OCI-LY7 (cell line): ENCODE measurements at regions not wholly inside any gene's neighbourhood (a gene's known extent, or its start where the extent isn't known, plus 50 kb on each side); places are given as distances from the start of the nearest gene placed in this dataset.

ENCODE experiments used
- BruUV-seq: library from RNA; stranded (reverse); fragments of 400-500 nt; replicated peaks from 2 replicates; lab custom pipeline; 2021; lab: Mats Ljungman, UMichigan
- CTCF ChIA-PET: fragments of 300-600 bp; sonication (Branson Sonifier 250); formaldehyde crosslinking; loops from one replicate; lab custom pipeline; 2022; ENCODE audit warnings: antibody characterized with exemption; ENCODE audit not compliant: unreplicated experiment; lab: Charles Lee
- POLR2A ChIA-PET: fragments of 300-600 bp; sonication (Branson Sonifier 250); formaldehyde crosslinking; loops from one replicate; lab custom pipeline; 2022; ENCODE audit warnings: antibody characterized with exemption; lab: Charles Lee
- DNase-seq: peaks from one replicate; pipeline ENCODE4 v3.0.0-alpha.2; 2015; ENCODE audit warnings: low spot score
- H2AFZ ChIP-seq: fragments of 200-600 bp; sonication (generic), shearing (Covaris generic); 2 replicates; pipeline ENCODE4 v1.6.1; 2014; ENCODE audit warnings: mild to moderate bottlenecking, antibody characterized with exemption, low read length, moderate library complexity
- H3K27ac ChIP-seq: fragments of 200-600 bp; sonication (generic); 2 replicates; pipeline ENCODE4 v1.5.1; 2014; ENCODE audit warnings: mixed run types, low read depth, mild to moderate bottlenecking, moderate library complexity, low read length, inconsistent platforms; ENCODE audit not compliant: poor library complexity, severe bottlenecking
- H3K36me3 ChIP-seq: fragments of 200-600 bp; sonication (generic); 2 replicates; pipeline ENCODE4 v1.6.1; 2014; ENCODE audit warnings: mild to moderate bottlenecking, antibody characterized with exemption, low read length, moderate library complexity, mixed read lengths; ENCODE audit not compliant: insufficient read depth
- H3K4me1 ChIP-seq: fragments of 200-600 bp; sonication (generic); 2 replicates; pipeline ENCODE4 v1.5.1; 2014; ENCODE audit warnings: mild to moderate bottlenecking, low read length; ENCODE audit not compliant: insufficient read depth, poor library complexity, severe bottlenecking
- H3K4me2 ChIP-seq: fragments of 200-600 bp; sonication (generic); 2 replicates; pipeline ENCODE4 v1.6.1; 2014; ENCODE audit warnings: mild to moderate bottlenecking, low read length
- H3K4me3 ChIP-seq: fragments of 200-600 bp; sonication (generic); 2 replicates; pipeline ENCODE4 v1.5.1; 2014; ENCODE audit warnings: mild to moderate bottlenecking, low read depth, low read length; ENCODE audit not compliant: poor library complexity, severe bottlenecking
- H3K79me2 ChIP-seq: fragments of 200-600 bp; sonication (generic); 2 replicates; pipeline ENCODE4 v1.6.1; 2016; ENCODE audit warnings: low read depth, mild to moderate bottlenecking, low read length, moderate library complexity, mixed read lengths; ENCODE audit not compliant: insufficient read depth
- H3K9me2 ChIP-seq: fragments of 200-600 bp; sonication (generic); 2 replicates; pipeline ENCODE4 v1.6.1; 2016; ENCODE audit warnings: mild to moderate bottlenecking, low read length, mixed read lengths; ENCODE audit not compliant: insufficient read depth
- H3K9me3 ChIP-seq: fragments of 200-600 bp; sonication (generic); 2 replicates; pipeline ENCODE4 v1.6.1; 2014; ENCODE audit warnings: mild to moderate bottlenecking, mixed run types, low read length, mixed read lengths
- H4K20me1 ChIP-seq: fragments of 200-600 bp; sonication (generic); 2 replicates; pipeline ENCODE4 v1.6.1; 2014; ENCODE audit warnings: mild to moderate bottlenecking, antibody characterized with exemption, low read length, moderate library complexity, mixed read lengths; ENCODE audit not compliant: insufficient read depth
- EZH2phosphoT487 ChIP-seq: fragments of 200-600 bp; sonication (generic); IDR thresholded peaks from 2 replicates; pipeline ENCODE4 v1.6.1; 2018; ENCODE audit warnings: low read depth, borderline replicate concordance, mild to moderate bottlenecking, mixed run types, antibody characterized with exemption, low read length, moderate library complexity, mixed read lengths
- intact Hi-C: fragments of 100-400 bp; cut with micrococcal nuclease; formaldehyde crosslinking; loops from one replicate; pipeline ENCODE4 v1.10.0; 2022; ENCODE audit not compliant: unreplicated experiment
- TF ChIP-seq, protein P1 (sequence below): fragments of 200-600 bp; sonication (generic); conservative IDR thresholded peaks from 2 replicates; pipeline ENCODE4 v1.5.1; 2014; ENCODE audit warnings: mild to moderate bottlenecking, antibody characterized with exemption, low read length, moderate library complexity, mixed read lengths

GRCh38 chr9:18154661-18155060 is 319.3 kb upstream of the ADAMTSL1 start:
- H3K4me2 ChIP-seq = no peak overlapping the region
- no peaks in the 10 kb centered on the region for H3K36me3 ChIP-seq
- no peaks in the 10 kb centered on the region for H3K4me1 ChIP-seq
- no peaks in the 10 kb centered on the region for H3K9me2 ChIP-seq
- CTCF ChIA-PET = no interaction called here
- BruUV-seq = no TSS peak
- H2AFZ ChIP-seq = no peak overlapping the region
- H4K20me1 ChIP-seq = no peaks in the 10 kb centered on the region
- no peak for DNase-seq
- POLR2A ChIA-PET = no interaction called here
- no peak overlapping the region for H3K27ac ChIP-seq
- no peak for TF ChIP-seq EZH2phosphoT487
- TF ChIP-seq, protein P1, sequence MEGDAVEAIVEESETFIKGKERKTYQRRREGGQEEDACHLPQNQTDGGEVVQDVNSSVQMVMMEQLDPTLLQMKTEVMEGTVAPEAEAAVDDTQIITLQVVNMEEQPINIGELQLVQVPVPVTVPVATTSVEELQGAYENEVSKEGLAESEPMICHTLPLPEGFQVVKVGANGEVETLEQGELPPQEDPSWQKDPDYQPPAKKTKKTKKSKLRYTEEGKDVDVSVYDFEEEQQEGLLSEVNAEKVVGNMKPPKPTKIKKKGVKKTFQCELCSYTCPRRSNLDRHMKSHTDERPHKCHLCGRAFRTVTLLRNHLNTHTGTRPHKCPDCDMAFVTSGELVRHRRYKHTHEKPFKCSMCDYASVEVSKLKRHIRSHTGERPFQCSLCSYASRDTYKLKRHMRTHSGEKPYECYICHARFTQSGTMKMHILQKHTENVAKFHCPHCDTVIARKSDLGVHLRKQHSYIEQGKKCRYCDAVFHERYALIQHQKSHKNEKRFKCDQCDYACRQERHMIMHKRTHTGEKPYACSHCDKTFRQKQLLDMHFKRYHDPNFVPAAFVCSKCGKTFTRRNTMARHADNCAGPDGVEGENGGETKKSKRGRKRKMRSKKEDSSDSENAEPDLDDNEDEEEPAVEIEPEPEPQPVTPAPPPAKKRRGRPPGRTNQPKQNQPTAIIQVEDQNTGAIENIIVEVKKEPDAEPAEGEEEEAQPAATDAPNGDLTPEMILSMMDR = no peak
- no peaks in the 10 kb centered on the region for H3K9me3 ChIP-seq
- H3K4me3 ChIP-seq = no peak overlapping the region
- intact Hi-C loops = no loop called here
- no peaks in the 10 kb centered on the region for H3K79me2 ChIP-seq

DNA sequence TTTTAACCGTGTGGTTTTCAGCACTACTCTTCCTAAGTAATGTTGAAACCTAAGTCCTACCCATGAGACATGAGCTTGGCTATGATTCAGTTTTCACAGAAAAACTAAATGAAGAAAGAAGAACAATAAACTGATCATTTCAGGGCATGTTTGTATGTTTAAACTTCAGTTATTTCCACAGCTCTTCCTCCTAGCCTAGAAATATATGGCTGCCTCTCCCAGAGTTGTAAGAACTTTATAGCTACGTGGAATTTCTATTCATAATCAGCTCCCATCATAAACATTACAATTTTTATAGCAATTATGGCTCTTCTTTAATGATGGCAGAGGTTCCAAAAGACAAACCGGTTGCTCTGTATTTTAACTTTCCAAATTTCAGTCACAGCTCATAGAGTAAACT is 314.7 kb upstream of the ADAMTSL1 start:
- TF ChIP-seq, protein P1 = no peak
- no peak for TF ChIP-seq EZH2phosphoT487
- no peak overlapping the region for H2AFZ ChIP-seq
- no TSS peak for BruUV-seq
- no peaks in the 10 kb centered on the region for H3K9me3 ChIP-seq
- H3K36me3 ChIP-seq = no peaks in the 10 kb centered on the region
- DNase-seq = no peak
- no peak overlapping the region for H3K27ac ChIP-seq
- no peaks in the 10 kb centered on the region for H3K9me2 ChIP-seq
- ChIA-PET POLR2A (interaction anchor here (0.6 to 1.0 kb wide), 3 partner anchors 16 to 626 kb away, joined by 3 to 5 read pairs (median 4); no protein-coding TSS in a partner anchor), CTCF (no interaction called here)
- H3K4me1 ChIP-seq = no peaks in the 10 kb centered on the region
- no peak overlapping the region for H3K4me3 ChIP-seq
- H3K4me2 ChIP-seq = no peak overlapping the region
- H4K20me1 ChIP-seq = no peaks in the 10 kb centered on the region
- intact Hi-C loops = no loop called here
- no peaks in the 10 kb centered on the region for H3K79me2 ChIP-seq

GRCh38 chr9:18163146-18163545 is 310.8 kb upstream of the ADAMTSL1 start:
- TF ChIP-seq, protein P1 = no peak
- no peak for TF ChIP-seq EZH2phosphoT487
- Histone ChIP-seq H3K79me2 (no peaks in the 10 kb centered on the region), H3K4me1 (no peaks in the 10 kb centered on the region), H3K9me2 (no peaks in the 10 kb centered on the region), H3K36me3 (no peaks in the 10 kb centered on the region), H2AFZ (no peak overlapping the region), H3K27ac (no peak overlapping the region), H3K9me3 (no peaks in the 10 kb centered on the region), H3K4me3 (no peak overlapping the region), H3K4me2 (no peak overlapping the region), H4K20me1 (no peaks in the 10 kb centered on the region)
- intact Hi-C loops = no loop called here
- BruUV-seq = no TSS peak
- DNase-seq = no peak
- CTCF ChIA-PET = no interaction called here
- POLR2A ChIA-PET = interaction anchor here (0.6 kb wide), 1 partner anchor 1501 kb away, joined by 3 read pairs; no protein-coding TSS in a partner anchor
